H1 (cell line): ENCODE measurements at regions not wholly inside any gene's neighbourhood (a gene's known extent, or its start where the extent isn't known, plus 50 kb on each side); places are given as distances from the start of the nearest gene placed in this dataset.
A peak's percentile ranks its signal among the peaks of the same experiment; 100 is the strongest.

ENCODE experiments used
- CTCF ChIA-PET: fragments of 300-600 bp; sonication (Branson Sonifier 250); formaldehyde crosslinking; loops from one replicate; lab custom pipeline; 2021; ENCODE audit not compliant: partially characterized antibody; lab: Charles Lee
- POLR2A ChIA-PET: fragments of 300-600 bp; sonication (Branson Sonifier 250); formaldehyde crosslinking; loops from one replicate; lab custom pipeline; 2021; ENCODE audit warnings: inconsistent platforms; ENCODE audit not compliant: partially characterized antibody; lab: Charles Lee
- DNase-seq, 2 experiments: peaks; one replicate each; pipeline versions ENCODE4 v3.0.0 to v3.0.0-alpha.2; 2010 to 2022; ENCODE audit warnings: low spot score in 2 of 2, low read depth in 1 of 2, mixed read lengths in 1 of 2
- FAIRE-seq: peaks from 2 replicates; lab custom pipeline; 2011; peaks lifted over from hg19 to GRCh38; lab: Jason Lieb, UNC
- H2AFZ ChIP-seq: 2 replicates; pipeline ENCODE4 v1.8.1; 2012; ENCODE audit warnings: low read length, inconsistent platforms
- H2AK5ac ChIP-seq: 2 replicates; pipeline ENCODE4 v1.6.1; 2013; ENCODE audit warnings: low read depth, low read length
- H2BK120ac ChIP-seq: replicated peaks from 2 replicates; pipeline ENCODE3; 2013; ENCODE audit warnings: low read depth, low read length, inconsistent platforms
- H2BK12ac ChIP-seq: 2 replicates; pipeline ENCODE4 v1.6.1; 2013; ENCODE audit warnings: low read depth, low read length
- H2BK15ac ChIP-seq: 2 replicates; pipeline ENCODE4 v1.6.1; 2013; ENCODE audit warnings: low read length
- H2BK20ac ChIP-seq: 2 replicates; pipeline ENCODE4 v1.6.1; 2013; ENCODE audit warnings: low read length
- H2BK5ac ChIP-seq: 2 replicates; pipeline ENCODE4 v1.6.1; 2013; ENCODE audit warnings: low read depth, low read length
- H3K14ac ChIP-seq: 2 replicates; pipeline ENCODE4 v1.6.1; 2013; ENCODE audit warnings: inconsistent platforms; ENCODE audit not compliant: insufficient read length
- H3K18ac ChIP-seq: 2 replicates; pipeline ENCODE4 v1.6.1; 2013; ENCODE audit warnings: low read length; ENCODE audit errors: extremely low read depth
- H3K23ac ChIP-seq: 2 replicates; pipeline ENCODE4 v1.6.1; 2013; ENCODE audit warnings: inconsistent platforms; ENCODE audit not compliant: insufficient read length
- H3K23me2 ChIP-seq: 2 replicates; pipeline ENCODE4 v1.6.1; 2013; ENCODE audit warnings: low read depth, low read length
- H3K27ac ChIP-seq: 2 replicates; pipeline ENCODE4 v1.6.1; 2011; ENCODE audit warnings: low read depth, low read length, inconsistent platforms
- H3K27me3 ChIP-seq, 4 experiments: replicated peaks in 1 of 4; 1 replicate in 1 of 4; 2 replicates in 3 of 4; pipeline versions ENCODE4 v1.6.1 to v1.8.1; 2011 to 2013; ENCODE audit warnings: low read length in 3 of 4, mild to moderate bottlenecking in 3 of 4, inconsistent platforms in 2 of 4, mixed read lengths in 2 of 4, moderate library complexity in 1 of 4; ENCODE audit not compliant: control insufficient read depth in 3 of 4, insufficient read depth in 3 of 4; ENCODE audit errors: extremely low read depth in 1 of 4
- H3K36me3 ChIP-seq, 4 experiments: 2 replicates each; pipeline versions ENCODE4 v1.6.1 to v1.8.1; 2011 to 2013; ENCODE audit warnings: mild to moderate bottlenecking in 4 of 4, low read length in 3 of 4, moderate library complexity in 2 of 4, control low read depth in 1 of 4, inconsistent platforms in 1 of 4; ENCODE audit not compliant: insufficient read depth in 4 of 4, control insufficient read depth in 2 of 4
- H3K4ac ChIP-seq: replicated peaks from 2 replicates; pipeline ENCODE3; 2013; ENCODE audit warnings: low read length, low read depth, mixed read lengths, inconsistent platforms; ENCODE audit not compliant: insufficient read length
- H3K4me1 ChIP-seq, 4 experiments: replicated peaks in 1 of 4; 1 replicate in 1 of 4; 2 replicates in 3 of 4; pipeline versions ENCODE4 v1.6.1 to v1.8.1; 2011 to 2013; ENCODE audit warnings: low read length in 3 of 4, inconsistent platforms in 2 of 4, mixed read lengths in 1 of 4; ENCODE audit not compliant: insufficient read depth in 4 of 4, control insufficient read depth in 3 of 4
- H3K4me2 ChIP-seq, 2 experiments: 2 replicates each; pipeline versions ENCODE4 v1.6.1 to v1.8.1; 2011 to 2013; ENCODE audit warnings: low read depth in 2 of 2, low read length in 2 of 2, control low read depth in 1 of 2, inconsistent platforms in 1 of 2, mild to moderate bottlenecking in 1 of 2; ENCODE audit not compliant: insufficient read depth in 1 of 2
- H3K4me3 ChIP-seq, 4 experiments: fragments of 200-600, 300-600 bp in 1 of 4; sonication (generic), shearing (Covaris generic), sonication (Bioruptor Twin) in 1 of 4; 2 replicates each; pipeline versions ENCODE4 v1.5.1 to v1.8.1; 2011 to 2016; ENCODE audit warnings: low read length in 4 of 4, low read depth in 3 of 4, control low read depth in 2 of 4, inconsistent platforms in 2 of 4, mild to moderate bottlenecking in 2 of 4, mixed read lengths in 1 of 4, moderate library complexity in 1 of 4; ENCODE audit not compliant: insufficient read depth in 2 of 4; ENCODE audit errors: extremely low read depth in 1 of 4
- H3K56ac ChIP-seq: replicated peaks from 2 replicates; pipeline ENCODE3; 2013; ENCODE audit warnings: low read depth, mild to moderate bottlenecking, mixed read lengths, low read length, inconsistent platforms; ENCODE audit not compliant: insufficient read length
- H3K79me1 ChIP-seq: 2 replicates; pipeline ENCODE4 v1.6.1; 2013; ENCODE audit warnings: low read depth, low read length, control low read depth
- H3K79me2 ChIP-seq, 2 experiments: 2 replicates each; pipeline versions ENCODE4 v1.6.1 to v1.8.1; 2012 to 2013; ENCODE audit warnings: low read length in 2 of 2, mild to moderate bottlenecking in 2 of 2, inconsistent platforms in 1 of 2; ENCODE audit not compliant: insufficient read depth in 2 of 2, control insufficient read depth in 1 of 2
- H3K9ac ChIP-seq, 4 experiments: replicated peaks in 1 of 4; 1 replicate in 1 of 4; 2 replicates in 3 of 4; pipeline versions ENCODE4 v1.6.1 to v1.8.1; 2011 to 2013; ENCODE audit warnings: low read depth in 3 of 4, low read length in 3 of 4, control low read depth in 2 of 4, mild to moderate bottlenecking in 2 of 4, moderate library complexity in 2 of 4, inconsistent platforms in 1 of 4; ENCODE audit errors: extremely low read depth in 1 of 4
- H3K9me3 ChIP-seq, 2 experiments: 2 replicates each; pipeline versions ENCODE4 v1.6.1 to v1.8.1; 2012 to 2013; ENCODE audit warnings: mild to moderate bottlenecking in 2 of 2, moderate library complexity in 2 of 2, control low read depth in 1 of 2, inconsistent platforms in 1 of 2, low read depth in 1 of 2, low read length in 1 of 2, mixed read lengths in 1 of 2; ENCODE audit not compliant: insufficient read depth in 2 of 2
- H4K20me1 ChIP-seq, 2 experiments: replicated peaks in 1 of 2; 2 replicates each; pipeline versions ENCODE3 to v1.8.1; 2011 to 2013; ENCODE audit warnings: inconsistent platforms in 2 of 2, low read length in 2 of 2, mild to moderate bottlenecking in 1 of 2; ENCODE audit not compliant: insufficient read depth in 2 of 2, control insufficient read depth in 1 of 2
- H4K5ac ChIP-seq: 2 replicates; pipeline ENCODE4 v1.6.1; 2013; ENCODE audit warnings: low read length, low read depth, mixed read lengths, inconsistent platforms; ENCODE audit not compliant: insufficient read length
- H4K8ac ChIP-seq: 2 replicates; pipeline ENCODE4 v1.8.0; 2013; ENCODE audit warnings: mild to moderate bottlenecking, moderate library complexity, low read length, inconsistent platforms; ENCODE audit not compliant: insufficient read depth; ENCODE audit errors: extremely low read depth
- H4K91ac ChIP-seq: replicated peaks from 2 replicates; pipeline ENCODE3; 2013; ENCODE audit warnings: low read length, mixed read lengths, inconsistent platforms; ENCODE audit not compliant: insufficient read length
- BACH1 ChIP-seq: IDR thresholded peaks from 2 replicates; pipeline ENCODE4 v1.6.1; 2012; ENCODE audit warnings: low read length, improper control_type of control experiment
- BCL11A ChIP-seq, 2 experiments: IDR thresholded peaks; one replicate each; pipeline ENCODE4 v1.6.1; 2011; ENCODE audit warnings: low read depth in 2 of 2, low read length in 2 of 2, mild to moderate bottlenecking in 2 of 2
- HDAC6 ChIP-seq: IDR thresholded peaks from one replicate; pipeline ENCODE4 v1.7.1; 2012; ENCODE audit warnings: low read depth, mild to moderate bottlenecking, inconsistent platforms, low read length, moderate library complexity
- KDM5A ChIP-seq: fragments of 200-600 bp; IDR thresholded peaks from 2 replicates; pipeline ENCODE4 v1.7.1; 2012; ENCODE audit warnings: mild to moderate bottlenecking, low read length, inconsistent platforms, mixed read lengths
- POLR2A ChIP-seq, 2 experiments: IDR thresholded peaks; 1 replicate in 1 of 2; 2 replicates in 1 of 2; pipeline ENCODE4 v1.6.1; 2011; ENCODE audit warnings: low read depth in 2 of 2, low read length in 2 of 2, mild to moderate bottlenecking in 2 of 2; ENCODE audit errors: control extremely low read depth in 1 of 2
- RAD21 ChIP-seq, 2 experiments: IDR thresholded peaks in 1 of 2; conservative IDR thresholded peaks in 1 of 2; 2 replicates each; pipeline ENCODE4 v1.6.1; 2011; ENCODE audit warnings: low read depth in 2 of 2, low read length in 2 of 2, improper control_type of control experiment in 1 of 2, inconsistent platforms in 1 of 2, mild to moderate bottlenecking in 1 of 2, moderate library complexity in 1 of 2
- RFX5 ChIP-seq: IDR thresholded peaks from 2 replicates; pipeline ENCODE4 v1.6.1; 2011; ENCODE audit warnings: low read depth, low read length, improper control_type of control experiment, borderline replicate concordance
- TCF12 ChIP-seq: IDR thresholded peaks from 2 replicates; pipeline ENCODE4 v1.6.1; 2011; ENCODE audit warnings: low read depth, mild to moderate bottlenecking, low read length
- WGBS, 2 experiments: shearing (Covaris generic) in 1 of 2; methylation state at CpG; one replicate each; pipeline versions ENCODE4 v1.1.6 to v1.1.7; 2013 to 2015; ENCODE audit warnings: low lambda C conversion rate in 2 of 2, mixed read lengths in 2 of 2, inconsistent platforms in 1 of 2, low coverage in 1 of 2, missing lambda C conversion rate in 1 of 2; ENCODE audit not compliant: insufficient replicate concordance in 2 of 2, insufficient coverage in 1 of 2, insufficient read length in 1 of 2; ENCODE audit errors: extremely low coverage in 1 of 2, missing lambda C conversion rate in 1 of 2; 5-methylcytosine and 5-hydroxymethylcytosine counted together
- TF ChIP-seq, protein P1 (sequence below): IDR thresholded peaks from 2 replicates; pipeline ENCODE4 v1.6.1; 2012; ENCODE audit warnings: low read length, inconsistent platforms

DNA sequence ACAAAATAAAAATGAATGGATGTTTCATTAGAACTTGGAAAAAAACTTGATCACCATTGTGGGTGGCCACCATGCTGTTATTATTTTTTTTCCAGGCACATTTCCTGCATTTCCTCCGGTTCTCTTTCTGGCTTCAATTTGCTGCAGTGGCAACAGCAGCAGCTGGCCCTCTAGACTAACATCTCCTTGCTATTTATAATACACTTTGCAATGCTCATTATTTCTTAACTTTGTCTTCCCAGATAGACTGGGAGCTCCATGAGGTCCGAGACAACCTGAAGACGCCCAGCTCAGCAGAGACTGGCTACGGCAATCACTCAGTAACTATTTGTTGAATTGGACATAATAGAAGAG, 53.4 kb upstream of the ATP5PO start:
- no peaks in the 10 kb centered on the region for H3K9me3 ChIP-seq
- H3K18ac ChIP-seq: no peak overlapping the region
- peaks cover 4 to 8% (median 6%) of the 10 kb centered on the region in 4 experiments; a peak in 6 of 7 replicates for H3K4me1 ChIP-seq
- H3K36me3 ChIP-seq: no peaks in the 10 kb centered on the region; a peak in 2 of 8 replicates
- no peak overlapping the region; a peak in 1 of 4 replicates for H3K4me2 ChIP-seq
- H3K4ac ChIP-seq: no peak overlapping the region
- WGBS, 2 experiments: 99% methylated on average over 4 of the region's 4 CpGs; no CpG with 5 or more reads in 1 of the 2 experiments
- H3K14ac ChIP-seq: no peak overlapping the region
- H2AK5ac ChIP-seq: no peak overlapping the region
- peak in 1 of 2 experiments; percentile 8 for DNase-seq
- H3K23me2 ChIP-seq: no peaks in the 10 kb centered on the region
- H2BK20ac ChIP-seq: 0 out of 2 replicates have a peak overlapping the region, but pooled peaks have one; percentile 26
- no peak for TF ChIP-seq TCF12
- no peak for TF ChIP-seq HDAC6
- TF ChIP-seq POLR2A (IDR thresholded peaks at IDR 0.05; ENCODE audit: control extremely low read depth in 1 of 2, low read depth in 2 of 2, low read length in 2 of 2): no peak
- TF ChIP-seq BCL11A (IDR thresholded peaks at IDR 0.05; ENCODE audit: low read depth in 2 of 2, low read length in 2 of 2): no peak
- no peak for TF ChIP-seq BACH1
- no peak for TF ChIP-seq RAD21 (IDR thresholded peaks at IDR 0.05 in 1 of 2, conservative IDR thresholded peaks at IDR 0.05 in 1 of 2; ENCODE audit: low read depth in 2 of 2, low read length in 2 of 2)
- TF ChIP-seq, protein P1, sequence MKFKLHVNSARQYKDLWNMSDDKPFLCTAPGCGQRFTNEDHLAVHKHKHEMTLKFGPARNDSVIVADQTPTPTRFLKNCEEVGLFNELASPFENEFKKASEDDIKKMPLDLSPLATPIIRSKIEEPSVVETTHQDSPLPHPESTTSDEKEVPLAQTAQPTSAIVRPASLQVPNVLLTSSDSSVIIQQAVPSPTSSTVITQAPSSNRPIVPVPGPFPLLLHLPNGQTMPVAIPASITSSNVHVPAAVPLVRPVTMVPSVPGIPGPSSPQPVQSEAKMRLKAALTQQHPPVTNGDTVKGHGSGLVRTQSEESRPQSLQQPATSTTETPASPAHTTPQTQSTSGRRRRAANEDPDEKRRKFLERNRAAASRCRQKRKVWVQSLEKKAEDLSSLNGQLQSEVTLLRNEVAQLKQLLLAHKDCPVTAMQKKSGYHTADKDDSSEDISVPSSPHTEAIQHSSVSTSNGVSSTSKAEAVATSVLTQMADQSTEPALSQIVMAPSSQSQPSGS: no peak
- no peak for TF ChIP-seq KDM5A
- TF ChIP-seq RFX5: no peak
- no peak overlapping the region for H4K5ac ChIP-seq
- no peak for FAIRE-seq
- no peak overlapping the region for H2BK5ac ChIP-seq
- no peak overlapping the region for H2AFZ ChIP-seq
- no peak overlapping the region for H3K4me3 ChIP-seq
- no peaks in the 10 kb centered on the region for H3K79me2 ChIP-seq
- no peak overlapping the region for H3K23ac ChIP-seq
- H4K8ac ChIP-seq: no peak overlapping the region
- ChIA-PET POLR2A (interaction anchor here (1.1 to 1.6 kb wide), 2 partner anchors 21 to 233 kb away, joined by 3 to 5 read pairs; no protein-coding TSS in a partner anchor), CTCF (interaction anchor here (0.6 to 3.2 kb wide), 6 partner anchors 10 to 428 kb away, joined by 3 to 16 read pairs (median 3); no protein-coding TSS in a partner anchor)
- no peak overlapping the region for H2BK15ac ChIP-seq
- H3K27me3 ChIP-seq: no peaks in the 10 kb centered on the region
- H3K9ac ChIP-seq: no peak overlapping the region
- no peaks in the 10 kb centered on the region for H4K20me1 ChIP-seq
- no peak overlapping the region for H4K91ac ChIP-seq
- H2BK120ac ChIP-seq: no peak overlapping the region
- no peak overlapping the region for H3K56ac ChIP-seq
- no peaks in the 10 kb centered on the region for H3K79me1 ChIP-seq
- no peak overlapping the region for H3K27ac ChIP-seq
- H2BK12ac ChIP-seq: no peak overlapping the region
